H9 (cell line): ENCODE measurements at regions not wholly inside any gene's neighbourhood (a gene's known extent, or its start where the extent isn't known, plus 50 kb on each side); places are given as distances from the start of the nearest gene placed in this dataset.

Experiments
- DNase-seq: peaks from one replicate; pipeline ENCODE4 v3.0.0-alpha.2; 2017
- H2AFZ ChIP-seq: one replicate; pipeline ENCODE4 v1.6.1; 2013; ENCODE audit warnings: mild to moderate bottlenecking, low read length, control low read depth, moderate library complexity
- H2AK5ac ChIP-seq: 2 replicates; pipeline ENCODE4 v1.6.1; 2013; ENCODE audit warnings: low read length, control low read depth, mixed read lengths; ENCODE audit not compliant: insufficient read length
- H2BK120ac ChIP-seq: one replicate; pipeline ENCODE4 v1.6.1; 2013; ENCODE audit warnings: low read depth, mild to moderate bottlenecking, low read length, control low read depth, inconsistent platforms; ENCODE audit not compliant: poor library complexity, severe bottlenecking
- H2BK12ac ChIP-seq: 2 replicates; pipeline ENCODE4 v1.6.1; 2013; ENCODE audit warnings: low read length, control low read depth, mixed read lengths, low read depth; ENCODE audit not compliant: insufficient read length
- H2BK15ac ChIP-seq: 2 replicates; pipeline ENCODE4 v1.6.1; 2013; ENCODE audit warnings: low read depth, low read length, control low read depth
- H2BK20ac ChIP-seq: one replicate; pipeline ENCODE4 v1.6.1; 2013; ENCODE audit warnings: low read depth, mild to moderate bottlenecking, low read length, control low read depth, inconsistent platforms; ENCODE audit not compliant: poor library complexity, severe bottlenecking
- H2BK5ac ChIP-seq: 2 replicates; pipeline ENCODE4 v1.6.1; 2013; ENCODE audit warnings: low read length, control low read depth, mixed read lengths; ENCODE audit not compliant: insufficient read length
- H3K14ac ChIP-seq: 2 replicates; pipeline ENCODE4 v1.6.1; 2013; ENCODE audit warnings: low read length, control low read depth; ENCODE audit not compliant: insufficient read depth
- H3K18ac ChIP-seq: 2 replicates; pipeline ENCODE4 v1.6.1; 2013; ENCODE audit warnings: low read depth, mild to moderate bottlenecking, mixed read lengths, low read length, control low read depth; ENCODE audit not compliant: insufficient read length
- H3K23ac ChIP-seq: 2 replicates; pipeline ENCODE4 v1.6.1; 2013; ENCODE audit warnings: low read length, control low read depth, mixed read lengths, low read depth; ENCODE audit not compliant: insufficient read length
- H3K23me2 ChIP-seq: 2 replicates; pipeline ENCODE4 v1.6.1; 2013; ENCODE audit warnings: low read depth, mild to moderate bottlenecking, mixed read lengths, low read length, control low read depth; ENCODE audit not compliant: insufficient read length, poor library complexity, severe bottlenecking
- H3K27ac ChIP-seq: 2 replicates; pipeline ENCODE4 v1.5.1; 2013; ENCODE audit warnings: low read length, control low read depth, mixed read lengths, low read depth; ENCODE audit not compliant: insufficient read length
- H3K27me3 ChIP-seq: 2 replicates; pipeline ENCODE4 v1.6.1; 2013; ENCODE audit warnings: low read length, control low read depth, inconsistent platforms; ENCODE audit not compliant: insufficient read depth
- H3K4ac ChIP-seq: 2 replicates; pipeline ENCODE4 v1.6.1; 2013; ENCODE audit warnings: low read depth, mild to moderate bottlenecking, control low read depth, inconsistent platforms, low read length, moderate library complexity
- H3K4me1 ChIP-seq: 2 replicates; pipeline ENCODE4 v1.6.1; 2013; ENCODE audit warnings: low read length, control low read depth, inconsistent platforms; ENCODE audit not compliant: insufficient read depth
- H3K4me2 ChIP-seq: 2 replicates; pipeline ENCODE4 v1.6.1; 2013; ENCODE audit warnings: low read length, control low read depth, mixed read lengths; ENCODE audit not compliant: insufficient read length, insufficient read depth
- H3K56ac ChIP-seq: 2 replicates; pipeline ENCODE4 v1.6.1; 2013; ENCODE audit warnings: low read depth, mild to moderate bottlenecking, mixed read lengths, low read length, control low read depth; ENCODE audit not compliant: insufficient read length
- H3K79me1 ChIP-seq: 2 replicates; pipeline ENCODE4 v1.6.1; 2013; ENCODE audit warnings: low read depth, mild to moderate bottlenecking, moderate library complexity, low read length, control low read depth, inconsistent platforms; ENCODE audit not compliant: insufficient read depth, poor library complexity, severe bottlenecking
- H3K79me2 ChIP-seq: 2 replicates; pipeline ENCODE4 v1.6.1; 2013; ENCODE audit warnings: low read length, control low read depth, inconsistent platforms; ENCODE audit not compliant: insufficient read depth
- H3K9ac ChIP-seq: 2 replicates; pipeline ENCODE4 v1.6.1; 2013; ENCODE audit warnings: low read length, control low read depth, mixed read lengths; ENCODE audit not compliant: insufficient read length; ENCODE audit errors: extremely low read depth
- H3K9me3 ChIP-seq: one replicate; pipeline ENCODE4 v1.6.1; 2013; ENCODE audit warnings: low read depth, low read length, inconsistent platforms; ENCODE audit not compliant: control insufficient read depth
- H3T11ph ChIP-seq: one replicate; pipeline ENCODE4 v1.6.1; 2013; ENCODE audit warnings: mild to moderate bottlenecking, low read length, control low read depth, inconsistent platforms
- H4K20me1 ChIP-seq: one replicate; pipeline ENCODE4 v1.6.1; 2013; ENCODE audit not compliant: control insufficient read depth, insufficient read length, insufficient read depth
- H4K5ac ChIP-seq: 2 replicates; pipeline ENCODE4 v1.6.1; 2013; ENCODE audit warnings: low read depth, mild to moderate bottlenecking, mixed read lengths, low read length, control low read depth; ENCODE audit not compliant: insufficient read length
- H4K8ac ChIP-seq: replicated peaks from 2 replicates; pipeline ENCODE4 v1.6.1; 2013; ENCODE audit warnings: low read length, control low read depth, mixed read lengths, low read depth; ENCODE audit not compliant: insufficient read length
- H4K91ac ChIP-seq: 2 replicates; pipeline ENCODE4 v1.6.1; 2013; ENCODE audit warnings: low read depth, mild to moderate bottlenecking, moderate library complexity, mixed read lengths, low read length, control low read depth; ENCODE audit not compliant: insufficient read length
- H3K27ac Mint-ChIP-seq, 3 experiments: 2 replicates in 2 of 3; 3 replicates in 1 of 3; pipeline ENCODE4 v1.8.0; 2020 to 2021; ENCODE audit warnings: mixed read lengths in 3 of 3, mild to moderate bottlenecking in 1 of 3, moderate library complexity in 1 of 3
- H3K27me3 Mint-ChIP-seq: 2 replicates; pipeline ENCODE4 v1.8.0; 2021; ENCODE audit warnings: low read depth, mild to moderate bottlenecking, moderate library complexity, mixed read lengths
- H3K36me3 Mint-ChIP-seq, 3 experiments: 2 replicates in 2 of 3; 3 replicates in 1 of 3; pipeline ENCODE4 v1.8.0; 2020 to 2021; ENCODE audit warnings: low read depth in 3 of 3, mixed read lengths in 3 of 3; ENCODE audit not compliant: insufficient read depth in 1 of 3
- H3K4me1 Mint-ChIP-seq, 2 experiments: 2 replicates each; pipeline ENCODE4 v1.8.0; 2020; ENCODE audit warnings: mixed read lengths in 2 of 2
- H3K4me3 Mint-ChIP-seq, 2 experiments: 2 replicates in 1 of 2; 3 replicates in 1 of 2; pipeline ENCODE4 v1.8.0; 2020 to 2021; ENCODE audit warnings: mild to moderate bottlenecking in 2 of 2, mixed read lengths in 2 of 2, moderate library complexity in 1 of 2
- H3K9me3 Mint-ChIP-seq, 2 experiments: 2 replicates in 1 of 2; 3 replicates in 1 of 2; pipeline ENCODE4 v1.8.0; 2020; ENCODE audit warnings: mild to moderate bottlenecking in 2 of 2, mixed read lengths in 2 of 2, moderate library complexity in 1 of 2
- CTCF ChIP-seq: fragments of 200-600 bp; sonication (generic); conservative IDR thresholded peaks from 3 replicates; pipeline ENCODE4 v1.8.0; 2021; ENCODE audit warnings: antibody characterized with exemption, mild to moderate bottlenecking

- DNase-seq, result no peak
- no peak overlapping the region for H2BK5ac ChIP-seq
- H3K56ac ChIP-seq, result no peak overlapping the region
- no peak overlapping the region for H4K91ac ChIP-seq
- no peak overlapping the region for H2BK120ac ChIP-seq
- H3K27me3 ChIP-seq, result no peaks in the 10 kb centered on the region
- peaks cover under 1% of the 10 kb centered on the region; the same call in 1 of the 2 replicates for H3K27me3 Mint-ChIP-seq
- H2BK12ac ChIP-seq, result no peak overlapping the region
- no peak overlapping the region for H4K8ac ChIP-seq
- H3K79me2 ChIP-seq, result no peaks in the 10 kb centered on the region
- H4K20me1 ChIP-seq, result no peaks in the 10 kb centered on the region
- no peaks in the 10 kb centered on the region for H3K79me1 ChIP-seq
- no peak overlapping the region for H3K27ac Mint-ChIP-seq
- no peaks in the 10 kb centered on the region for H3K36me3 Mint-ChIP-seq
- H3K4me3 Mint-ChIP-seq, result no peak overlapping the region
- no peak overlapping the region for H4K5ac ChIP-seq
- no peak overlapping the region for H3K4me2 ChIP-seq
- H3K4me1 ChIP-seq, result no peaks in the 10 kb centered on the region; the same call in 1 of the 2 replicates
- no peak overlapping the region for H2AFZ ChIP-seq
- no peak overlapping the region for H3K14ac ChIP-seq
- H3K18ac ChIP-seq, result no peak overlapping the region
- H3K23me2 ChIP-seq, result no peaks in the 10 kb centered on the region
- no peaks in the 10 kb centered on the region for H3K9me3 Mint-ChIP-seq
- no peak overlapping the region for H2BK20ac ChIP-seq
- no peaks in the 10 kb centered on the region for H3K9me3 ChIP-seq
- no peak overlapping the region for H2AK5ac ChIP-seq
- no peak overlapping the region for H3T11ph ChIP-seq
- TF ChIP-seq CTCF, result no peak
- no peak overlapping the region for H3K4ac ChIP-seq
- H3K4me1 Mint-ChIP-seq, result peaks cover 17% of the 10 kb centered on the region in 2 experiments
- no peak overlapping the region for H3K27ac ChIP-seq
- H3K9ac ChIP-seq, result no peak overlapping the region
- H3K23ac ChIP-seq, result no peak overlapping the region
- no peak overlapping the region for H2BK15ac ChIP-seq
These were observed 75.7 kb upstream of the DCLK2 start for GRCh38 chr4:150002561-150002960.
